HEK293 (cell line): ENCODE measurements at regions not wholly inside any gene's neighbourhood (a gene's known extent, or its start where the extent isn't known, plus 50 kb on each side); places are given as distances from the start of the nearest gene placed in this dataset.

Experiments
- REST ChIP-seq: fragments of 450-650 bp; formaldehyde crosslinking; IDR thresholded peaks from 2 replicates; pipeline ENCODE4 v1.5.1; 2016; ENCODE audit warnings: missing biosample characterization, missing genetic modification characterization
- ZBTB26 ChIP-seq: fragments of 450-650 bp; formaldehyde crosslinking; optimal IDR thresholded peaks from 2 replicates; pipeline ENCODE3; 2016; ENCODE audit warnings: missing biosample characterization, mild to moderate bottlenecking, missing genetic modification characterization
- ZEB2 ChIP-seq: fragments of 450-650 bp; formaldehyde crosslinking; IDR thresholded peaks from 2 replicates; pipeline ENCODE4 v1.5.1; 2016; ENCODE audit warnings: missing biosample characterization, missing genetic modification characterization
- ZFP37 ChIP-seq: fragments of 450-650 bp; formaldehyde crosslinking; IDR thresholded peaks from 2 replicates; pipeline ENCODE4 v1.5.1; 2016; ENCODE audit warnings: missing biosample characterization, missing genetic modification characterization
- ZNF157 ChIP-seq: fragments of 450-650 bp; formaldehyde crosslinking; IDR thresholded peaks from 2 replicates; pipeline ENCODE4 v1.5.1; 2016; ENCODE audit warnings: missing biosample characterization, missing genetic modification characterization
- ZNF221 ChIP-seq: fragments of 450-650 bp; formaldehyde crosslinking; IDR thresholded peaks from 2 replicates; pipeline ENCODE4 v1.5.1; 2017; ENCODE audit warnings: missing biosample characterization, missing genetic modification characterization, borderline replicate concordance
- ZNF341 ChIP-seq: fragments of 450-650 bp; formaldehyde crosslinking; IDR thresholded peaks from 2 replicates; pipeline ENCODE4; 2016; ENCODE audit warnings: low read depth, missing biosample characterization, missing genetic modification characterization
- ZNF518A ChIP-seq: fragments of 450-650 bp; formaldehyde crosslinking; conservative IDR thresholded peaks from 2 replicates; pipeline ENCODE4 v1.5.1; 2016; ENCODE audit warnings: low read depth, missing biosample characterization, missing genetic modification characterization
- TF ChIP-seq, protein P1 (sequence below): fragments of 450-650 bp; formaldehyde crosslinking; IDR thresholded peaks from 2 replicates; pipeline ENCODE4 v1.5.1; 2016; ENCODE audit warnings: missing biosample characterization, missing genetic modification characterization

GRCh38 chr4:113825272-113825671, 63.7 kb upstream of the CAMK2D start:
- no peak for TF ChIP-seq ZBTB26 (tag by site-specific recombination)
- TF ChIP-seq ZNF157: no peak
- no peak for TF ChIP-seq ZNF221 (tag by site-specific recombination)
- TF ChIP-seq ZNF341: no peak
- TF ChIP-seq, protein P1, sequence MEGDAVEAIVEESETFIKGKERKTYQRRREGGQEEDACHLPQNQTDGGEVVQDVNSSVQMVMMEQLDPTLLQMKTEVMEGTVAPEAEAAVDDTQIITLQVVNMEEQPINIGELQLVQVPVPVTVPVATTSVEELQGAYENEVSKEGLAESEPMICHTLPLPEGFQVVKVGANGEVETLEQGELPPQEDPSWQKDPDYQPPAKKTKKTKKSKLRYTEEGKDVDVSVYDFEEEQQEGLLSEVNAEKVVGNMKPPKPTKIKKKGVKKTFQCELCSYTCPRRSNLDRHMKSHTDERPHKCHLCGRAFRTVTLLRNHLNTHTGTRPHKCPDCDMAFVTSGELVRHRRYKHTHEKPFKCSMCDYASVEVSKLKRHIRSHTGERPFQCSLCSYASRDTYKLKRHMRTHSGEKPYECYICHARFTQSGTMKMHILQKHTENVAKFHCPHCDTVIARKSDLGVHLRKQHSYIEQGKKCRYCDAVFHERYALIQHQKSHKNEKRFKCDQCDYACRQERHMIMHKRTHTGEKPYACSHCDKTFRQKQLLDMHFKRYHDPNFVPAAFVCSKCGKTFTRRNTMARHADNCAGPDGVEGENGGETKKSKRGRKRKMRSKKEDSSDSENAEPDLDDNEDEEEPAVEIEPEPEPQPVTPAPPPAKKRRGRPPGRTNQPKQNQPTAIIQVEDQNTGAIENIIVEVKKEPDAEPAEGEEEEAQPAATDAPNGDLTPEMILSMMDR (tag by site-specific recombination): no peak
- no peak for TF ChIP-seq REST (tag by site-specific recombination)
- TF ChIP-seq ZFP37 (tag by site-specific recombination): no peak
- no peak for TF ChIP-seq ZEB2 (tag by site-specific recombination)
- TF ChIP-seq ZNF518A (tag by site-specific recombination): no peak
